PC-9 (cell line): ENCODE measurements at regions not wholly inside any gene's neighbourhood (a gene's known extent, or its start where the extent isn't known, plus 50 kb on each side); places are given as distances from the start of the nearest gene placed in this dataset.

ENCODE experiments used
- EZH2 ChIP-seq: fragments of 200-600 bp; sonication (generic); IDR thresholded peaks from 2 replicates; pipeline ENCODE4 v1.8.0; 2017; ENCODE audit warnings: antibody characterized with exemption, low read depth
- TF ChIP-seq, protein P1 (sequence below): fragments of 200-600 bp; sonication (generic); conservative IDR thresholded peaks from 2 replicates; pipeline ENCODE4 v1.6.1; 2017; ENCODE audit warnings: mixed run types, antibody characterized with exemption, mild to moderate bottlenecking, moderate library complexity

DNA sequence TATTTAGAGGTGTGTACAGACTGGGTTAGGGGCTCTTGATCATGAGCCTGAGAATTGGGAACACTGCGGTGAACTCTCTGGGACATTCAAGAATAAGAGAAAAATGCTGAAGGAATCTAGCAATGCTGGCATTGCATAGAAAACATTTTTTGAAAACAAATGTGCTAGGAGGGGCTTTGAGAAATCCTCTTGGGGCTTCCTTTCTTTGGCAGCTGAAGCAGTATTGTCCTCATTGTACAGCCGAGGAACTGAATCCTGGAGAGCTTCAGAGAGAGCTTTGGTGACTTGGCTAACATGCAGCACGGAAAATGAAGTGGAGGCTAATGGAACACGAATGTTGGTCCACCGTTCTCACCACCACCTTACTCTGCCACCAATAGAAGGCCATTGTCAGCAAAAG is 107.3 kb upstream of the EFEMP1 start:
- TF ChIP-seq, protein P1, sequence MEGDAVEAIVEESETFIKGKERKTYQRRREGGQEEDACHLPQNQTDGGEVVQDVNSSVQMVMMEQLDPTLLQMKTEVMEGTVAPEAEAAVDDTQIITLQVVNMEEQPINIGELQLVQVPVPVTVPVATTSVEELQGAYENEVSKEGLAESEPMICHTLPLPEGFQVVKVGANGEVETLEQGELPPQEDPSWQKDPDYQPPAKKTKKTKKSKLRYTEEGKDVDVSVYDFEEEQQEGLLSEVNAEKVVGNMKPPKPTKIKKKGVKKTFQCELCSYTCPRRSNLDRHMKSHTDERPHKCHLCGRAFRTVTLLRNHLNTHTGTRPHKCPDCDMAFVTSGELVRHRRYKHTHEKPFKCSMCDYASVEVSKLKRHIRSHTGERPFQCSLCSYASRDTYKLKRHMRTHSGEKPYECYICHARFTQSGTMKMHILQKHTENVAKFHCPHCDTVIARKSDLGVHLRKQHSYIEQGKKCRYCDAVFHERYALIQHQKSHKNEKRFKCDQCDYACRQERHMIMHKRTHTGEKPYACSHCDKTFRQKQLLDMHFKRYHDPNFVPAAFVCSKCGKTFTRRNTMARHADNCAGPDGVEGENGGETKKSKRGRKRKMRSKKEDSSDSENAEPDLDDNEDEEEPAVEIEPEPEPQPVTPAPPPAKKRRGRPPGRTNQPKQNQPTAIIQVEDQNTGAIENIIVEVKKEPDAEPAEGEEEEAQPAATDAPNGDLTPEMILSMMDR, result no peak
- TF ChIP-seq EZH2, result no peak
